PC-9 (cell line): ENCODE measurements at regions not wholly inside any gene's neighbourhood (a gene's known extent, or its start where the extent isn't known, plus 50 kb on each side); places are given as distances from the start of the nearest gene placed in this dataset.

Experiments used
- BruUV-seq: library from RNA; stranded (reverse); fragments of 400-500 nt; replicated peaks from 2 replicates; lab custom pipeline; 2021; lab: Mats Ljungman, UMichigan
- CTCF ChIA-PET: fragments of 300-600 bp; sonication (Branson Sonifier 250); formaldehyde crosslinking; loops from one replicate; lab custom pipeline; 2022; ENCODE audit warnings: antibody characterized with exemption; lab: Charles Lee
- POLR2A ChIA-PET: fragments of 300-600 bp; sonication (Branson Sonifier 250); formaldehyde crosslinking; loops from one replicate; lab custom pipeline; 2022; ENCODE audit warnings: antibody characterized with exemption; ENCODE audit not compliant: unreplicated experiment; lab: Charles Lee
- DNase-seq, 2 experiments: peaks; one replicate each; pipeline versions ENCODE4 v3.0.0 to v3.0.0-alpha.2; 2015 to 2022; ENCODE audit warnings: mixed read lengths in 1 of 2
- H2AFZ ChIP-seq: fragments of 200-600 bp; sonication (generic); 2 replicates; pipeline ENCODE4 v1.8.1; 2017; ENCODE audit warnings: antibody characterized with exemption
- H3F3A ChIP-seq: fragments of 200-600 bp; sonication (generic); 2 replicates; pipeline ENCODE4 v1.8.1; 2017; ENCODE audit warnings: antibody characterized with exemption, mild to moderate bottlenecking, low read depth; ENCODE audit not compliant: insufficient read depth
- H3K27ac ChIP-seq: fragments of 200-600 bp; sonication (generic); 2 replicates; pipeline ENCODE4 v1.6.1; 2016; ENCODE audit warnings: mixed run types
- H3K27me3 ChIP-seq: fragments of 200-600 bp; sonication (generic); 2 replicates; pipeline ENCODE4 v1.6.1; 2016; ENCODE audit warnings: low read depth, mixed run types; ENCODE audit not compliant: insufficient read depth
- H3K36me3 ChIP-seq: fragments of 200-600 bp; sonication (generic); 2 replicates; pipeline ENCODE4 v1.6.1; 2016; ENCODE audit warnings: low read depth, mixed run types
- H3K4me1 ChIP-seq: fragments of 200-600 bp; sonication (generic); replicated peaks from 2 replicates; pipeline ENCODE4 v1.6.1; 2016; ENCODE audit warnings: mixed run types; ENCODE audit not compliant: insufficient read depth
- H3K4me2 ChIP-seq: fragments of 200-600 bp; sonication (generic); 2 replicates; pipeline ENCODE4 v1.6.1; 2017; ENCODE audit warnings: mixed run types
- H3K4me3 ChIP-seq: fragments of 200-600 bp; sonication (generic); 2 replicates; pipeline ENCODE4 v1.6.1; 2016; ENCODE audit warnings: mixed run types
- H3K79me2 ChIP-seq: fragments of 200-600 bp; sonication (generic); 2 replicates; pipeline ENCODE4 v1.6.1; 2017; ENCODE audit warnings: low read depth, mixed run types
- H3K9me2 ChIP-seq: fragments of 200-600 bp; sonication (generic); 2 replicates; pipeline ENCODE4 v1.8.1; 2017; ENCODE audit warnings: mild to moderate bottlenecking; ENCODE audit not compliant: insufficient read depth
- H3K9me3 ChIP-seq: fragments of 200-600 bp; sonication (generic); 2 replicates; pipeline ENCODE4 v1.8.1; 2016; ENCODE audit warnings: low read depth; ENCODE audit not compliant: insufficient read depth
- H4K20me1 ChIP-seq: fragments of 200-600 bp; sonication (generic); 2 replicates; pipeline ENCODE4 v1.8.1; 2017; ENCODE audit not compliant: insufficient read depth
- CTCF ChIP-seq: fragments of 200-600 bp; sonication (generic); conservative IDR thresholded peaks from 2 replicates; pipeline ENCODE4 v1.6.1; 2017; ENCODE audit warnings: mixed run types, antibody characterized with exemption, mild to moderate bottlenecking, moderate library complexity
- EZH2 ChIP-seq: fragments of 200-600 bp; sonication (generic); IDR thresholded peaks from 2 replicates; pipeline ENCODE4 v1.8.0; 2017; ENCODE audit warnings: antibody characterized with exemption, low read depth
- intact Hi-C: fragments of 100-400 bp; cut with micrococcal nuclease; formaldehyde crosslinking; loops from one replicate; pipeline ENCODE4 v1.10.0; 2022; ENCODE audit not compliant: unreplicated experiment

GRCh38 chrX:42466332-42467046 lies 311.5 kb downstream of the PPP1R2C start:
- POLR2A ChIA-PET = no interaction called here
- intact Hi-C loops = no loop called here
- BruUV-seq = no TSS peak

GRCh38 chrX:42465821-42466220 lies 312.1 kb downstream of the PPP1R2C start:
- Histone ChIP-seq H3K27me3 (no peaks in the 10 kb centered on the region), H2AFZ (no peak overlapping the region), H3K9me3 (no peaks in the 10 kb centered on the region), H3K4me1 (no peaks in the 10 kb centered on the region), H3K79me2 (no peaks in the 10 kb centered on the region), H3K4me2 (no peak overlapping the region), H4K20me1 (no peaks in the 10 kb centered on the region), H3K9me2 (no peaks in the 10 kb centered on the region), H3K27ac (no peak overlapping the region), H3K4me3 (no peak overlapping the region), H3K36me3 (no peaks in the 10 kb centered on the region), H3F3A (no peaks in the 10 kb centered on the region)
- TF ChIP-seq EZH2 = no peak
- TF ChIP-seq CTCF = no peak
- intact Hi-C loops = no loop called here
- DNase-seq = no peak
- POLR2A ChIA-PET = no interaction called here
- BruUV-seq = no TSS peak
- CTCF ChIA-PET = no interaction called here

More at GRCh38 chrX:42466332-42467046, 311.5 kb downstream of the PPP1R2C start:
- TF ChIP-seq CTCF (no peak), EZH2 (no peak)
- Histone ChIP-seq H3F3A (no peaks in the 10 kb centered on the region), H3K27me3 (no peaks in the 10 kb centered on the region), H3K36me3 (no peaks in the 10 kb centered on the region), H3K4me2 (no peak overlapping the region), H3K79me2 (no peaks in the 10 kb centered on the region), H3K9me2 (no peaks in the 10 kb centered on the region), H3K4me1 (no peaks in the 10 kb centered on the region), H2AFZ (no peak overlapping the region), H4K20me1 (no peaks in the 10 kb centered on the region), H3K9me3 (no peaks in the 10 kb centered on the region), H3K4me3 (no peak overlapping the region), H3K27ac (no peak overlapping the region)
- no peak for DNase-seq
- CTCF ChIA-PET = no interaction called here

- Histone ChIP-seq H3K4me3 (no peak overlapping the region), H3K9me3 (no peaks in the 10 kb centered on the region), H4K20me1 (no peaks in the 10 kb centered on the region), H3K27ac (no peak overlapping the region), H3K27me3 (no peaks in the 10 kb centered on the region), H3F3A (no peaks in the 10 kb centered on the region), H3K9me2 (no peaks in the 10 kb centered on the region), H3K79me2 (no peaks in the 10 kb centered on the region), H3K4me1 (no peaks in the 10 kb centered on the region), H3K4me2 (no peak overlapping the region), H2AFZ (no peak overlapping the region), H3K36me3 (no peaks in the 10 kb centered on the region)
- no TSS peak for BruUV-seq
- DNase-seq = no peak
- TF ChIP-seq CTCF (no peak), EZH2 (no peak)
- POLR2A ChIA-PET = no interaction called here
- intact Hi-C loops = no loop called here
- CTCF ChIA-PET = no interaction called here
Observed at GRCh38 chrX:42463706-42464490, 314.1 kb downstream of the PPP1R2C start.
